ENCODE measurements at regions not wholly inside any gene's neighbourhood (a gene's known extent, or its start where the extent isn't known, plus 50 kb on each side); places are given as distances from the start of the nearest gene placed in this dataset.

- intact Hi-C loops (cut with micrococcal nuclease): no loop called here
- DNase-seq (ENCODE audit: unreplicated experiment): no peak
- Mint-ChIP-seq H3K4me3 (ENCODE audit: unreplicated experiment) (no peak overlapping the region), H3K9me3 (ENCODE audit: unreplicated experiment) (no peaks in the 10 kb centered on the region), H3K27ac (ENCODE audit: low read depth, unreplicated experiment) (no peak overlapping the region), H3K27me3 (ENCODE audit: insufficient read depth, unreplicated experiment) (no peaks in the 10 kb centered on the region), H3K36me3 (ENCODE audit: insufficient read depth, unreplicated experiment) (no peaks in the 10 kb centered on the region), H3K4me1 (ENCODE audit: insufficient read depth, unreplicated experiment) (peaks cover 5% of the 10 kb centered on the region)
- POLR2A ChIA-PET: interaction anchor here (1.2 kb wide), 1 partner anchor 11 kb away, joined by 3 read pairs; no protein-coding TSS in a partner anchor
- BruUV-seq (replicated peaks): no TSS peak
- CTCF ChIA-PET: interaction anchor here (0.6 kb wide), 2 partner anchors 17 to 804 kb away, joined by 3 read pairs; no protein-coding TSS in a partner anchor
- no peak for TF ChIP-seq CTCF (IDR thresholded peaks at IDR 0.05; ENCODE audit: unreplicated experiment)
Observed at GRCh38 chr5:120228262-120229031, 235.7 kb upstream of the PRR16 start.

GRCh38 chr5:120229036-120229435 lies 235.1 kb upstream of the PRR16 start:
- H3K9me3 Mint-ChIP-seq (ENCODE audit: unreplicated experiment): no peaks in the 10 kb centered on the region
- DNase-seq (ENCODE audit: unreplicated experiment): no peak
- BruUV-seq (replicated peaks): no TSS peak
- no peak overlapping the region for H3K4me3 Mint-ChIP-seq (ENCODE audit: unreplicated experiment)
- H3K27me3 Mint-ChIP-seq (ENCODE audit: insufficient read depth, unreplicated experiment): no peaks in the 10 kb centered on the region
- TF ChIP-seq CTCF (IDR thresholded peaks at IDR 0.05; ENCODE audit: unreplicated experiment): no peak
- intact Hi-C loops (cut with micrococcal nuclease): no loop called here
- CTCF ChIA-PET: interaction anchor here (0.6 kb wide), 1 partner anchor 16 kb away, joined by 3 read pairs; no protein-coding TSS in a partner anchor
- no peaks in the 10 kb centered on the region for H3K36me3 Mint-ChIP-seq (ENCODE audit: insufficient read depth, unreplicated experiment)
- POLR2A ChIA-PET: no interaction called here
- H3K4me1 Mint-ChIP-seq (ENCODE audit: insufficient read depth, unreplicated experiment): peaks cover 5% of the 10 kb centered on the region
- H3K27ac Mint-ChIP-seq (ENCODE audit: low read depth, unreplicated experiment): no peak overlapping the region

DNA sequence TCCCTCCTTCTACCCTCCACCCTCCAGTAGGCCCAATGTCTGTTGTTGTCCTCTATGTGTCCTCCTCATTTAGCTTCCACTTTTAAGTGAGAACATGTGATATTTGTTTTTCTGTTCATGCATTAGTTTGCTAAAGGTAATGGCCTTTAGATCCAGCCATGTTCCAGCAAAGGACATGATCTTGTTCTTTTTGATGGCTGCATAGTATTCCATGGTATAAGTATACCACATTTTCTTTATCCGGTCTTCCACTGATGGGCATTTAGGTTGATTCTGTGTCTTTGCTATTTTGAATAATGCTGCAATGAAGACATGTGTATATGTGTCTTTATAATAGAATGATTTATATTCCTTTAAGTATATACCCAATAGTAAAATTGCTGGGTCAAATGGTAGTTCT lies 232.5 kb upstream of the PRR16 start:
- Mint-ChIP-seq H3K4me1 (ENCODE audit: insufficient read depth, unreplicated experiment) (peaks cover 13% of the 10 kb centered on the region), H3K36me3 (ENCODE audit: insufficient read depth, unreplicated experiment) (no peaks in the 10 kb centered on the region), H3K27ac (ENCODE audit: low read depth, unreplicated experiment) (no peak overlapping the region), H3K4me3 (ENCODE audit: unreplicated experiment) (no peak overlapping the region), H3K27me3 (ENCODE audit: insufficient read depth, unreplicated experiment) (no peaks in the 10 kb centered on the region), H3K9me3 (ENCODE audit: unreplicated experiment) (no peaks in the 10 kb centered on the region)
- CTCF ChIA-PET: no interaction called here
- no peak for TF ChIP-seq CTCF (IDR thresholded peaks at IDR 0.05; ENCODE audit: unreplicated experiment)
- POLR2A ChIA-PET: interaction anchor here (0.9 kb wide), 1 partner anchor 12 kb away, joined by 6 read pairs; no protein-coding TSS in a partner anchor
- intact Hi-C loops (cut with micrococcal nuclease): no loop called here
- BruUV-seq (replicated peaks): no TSS peak
- no peak for DNase-seq (ENCODE audit: unreplicated experiment)

DNA sequence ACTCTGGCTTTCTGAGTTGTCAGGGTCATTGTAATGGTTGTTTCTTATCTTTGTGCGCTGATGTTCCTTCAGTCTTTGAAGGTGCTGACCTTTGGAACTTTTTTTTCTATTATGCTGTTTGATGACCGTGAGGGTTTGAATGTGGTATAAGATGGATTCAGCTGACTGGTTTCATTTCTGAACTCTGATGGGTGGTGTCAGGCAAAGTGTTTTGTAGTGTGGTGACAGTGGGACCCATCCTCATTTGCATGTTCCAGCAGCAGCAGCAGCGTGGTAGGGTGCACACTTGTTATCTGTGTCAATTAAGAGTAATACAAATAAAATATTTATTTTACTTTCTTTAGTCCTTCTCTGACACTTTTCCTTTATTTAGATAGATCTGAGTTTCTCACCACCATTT lies 227.7 kb upstream of the PRR16 start:
- BruUV-seq (replicated peaks): no TSS peak
- CTCF ChIA-PET: interaction anchor here (0.5 to 1.0 kb wide), 2 partner anchors 11 to 373 kb away, joined by 3 to 4 read pairs; no protein-coding TSS in a partner anchor
- POLR2A ChIA-PET: no interaction called here
- Mint-ChIP-seq H3K36me3 (ENCODE audit: insufficient read depth, unreplicated experiment) (peaks cover 6% of the 10 kb centered on the region), H3K4me3 (ENCODE audit: unreplicated experiment) (no peak overlapping the region), H3K9me3 (ENCODE audit: unreplicated experiment) (peaks cover 7% of the 10 kb centered on the region), H3K27ac (ENCODE audit: low read depth, unreplicated experiment) (no peak overlapping the region), H3K4me1 (ENCODE audit: insufficient read depth, unreplicated experiment) (peaks cover 8% of the 10 kb centered on the region), H3K27me3 (ENCODE audit: insufficient read depth, unreplicated experiment) (no peaks in the 10 kb centered on the region)
- intact Hi-C loops (cut with micrococcal nuclease): no loop called here
- no peak for DNase-seq (ENCODE audit: unreplicated experiment)
- TF ChIP-seq CTCF (IDR thresholded peaks at IDR 0.05; ENCODE audit: unreplicated experiment): no peak
